HG03159 (cell line): ENCODE measurements at regions not wholly inside any gene's neighbourhood (a gene's known extent, or its start where the extent isn't known, plus 50 kb on each side); places are given as distances from the start of the nearest gene placed in this dataset.
"Not testable (repeated sequence)": the region's sequence is repeated elsewhere in the genome, so short reads cannot be mapped to it uniquely, and the experiment has no call there.

Experiments
- ATAC-seq: cut with Tn5 transposase; IDR thresholded peaks from one replicate; pipeline ENCODE4 v1.9.1; 2021; ENCODE audit warnings: mild to moderate bottlenecking, moderate library complexity; ENCODE audit not compliant: unreplicated experiment

DNA sequence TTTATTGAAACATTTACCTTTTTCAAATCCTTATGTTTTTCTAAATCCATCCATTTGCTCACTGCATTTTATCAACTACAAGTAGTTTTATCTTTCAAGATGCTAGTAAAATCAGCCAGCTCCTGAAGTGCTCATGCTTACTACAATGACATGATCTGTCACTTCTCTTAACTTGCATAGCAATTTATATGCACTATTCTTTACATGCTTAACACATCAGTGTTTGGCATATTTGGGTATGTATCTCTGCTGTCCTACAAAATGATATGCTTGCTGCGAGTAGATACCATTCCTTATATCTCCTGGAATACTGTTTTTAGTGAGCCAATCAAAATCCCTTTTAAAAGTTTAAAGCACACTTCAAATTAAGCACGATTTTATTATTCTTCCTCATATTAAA is 2726.8 kb downstream of the PCDH7 start:
- ATAC-seq: no peak

GRCh38 chr4:33448948-33449347 is 2728.8 kb downstream of the PCDH7 start:
- ATAC-seq: no peak

- ATAC-seq: no peak
These were observed 2733.3 kb downstream of the PCDH7 start for GRCh38 chr4:33453436-33453835.

DNA sequence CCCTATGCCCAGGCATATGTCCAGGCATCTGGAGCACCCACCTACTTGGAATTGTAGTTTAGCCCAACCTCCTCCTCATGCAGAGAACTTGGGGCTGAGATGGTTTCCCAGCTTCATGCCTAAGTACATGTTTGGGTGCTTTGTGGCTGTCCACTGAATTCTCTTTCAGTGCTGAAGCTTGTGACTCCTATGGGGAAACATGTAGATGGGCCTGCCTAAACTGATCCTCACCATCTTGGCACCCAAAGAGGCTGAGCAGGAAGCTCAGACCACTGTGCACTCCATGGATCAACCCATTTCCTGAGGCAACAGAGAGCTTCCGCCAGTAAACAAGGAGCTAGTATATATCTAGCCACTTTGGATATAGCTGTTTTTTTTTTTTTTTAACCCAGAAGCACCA is 2733.7 kb downstream of the PCDH7 start:
- ATAC-seq: no peak

DNA sequence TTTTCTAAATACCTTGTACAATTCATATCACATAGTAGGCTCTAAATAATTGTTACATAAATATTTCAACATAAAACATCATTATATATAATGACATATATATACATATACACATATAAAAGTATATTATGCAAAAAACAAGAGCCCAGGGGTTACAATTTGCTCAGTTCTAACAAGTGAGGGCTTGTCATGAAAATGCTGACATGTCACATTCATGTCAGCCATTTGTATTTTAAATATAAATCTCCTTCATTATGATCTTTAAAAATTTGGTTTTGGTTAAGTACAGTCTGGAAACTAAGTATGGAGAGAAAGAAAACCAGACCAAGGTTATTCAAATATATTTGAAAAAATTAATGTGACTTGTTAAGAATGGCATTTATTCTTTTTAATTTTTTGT is 2745.4 kb downstream of the PCDH7 start:
- ATAC-seq: no peak

DNA sequence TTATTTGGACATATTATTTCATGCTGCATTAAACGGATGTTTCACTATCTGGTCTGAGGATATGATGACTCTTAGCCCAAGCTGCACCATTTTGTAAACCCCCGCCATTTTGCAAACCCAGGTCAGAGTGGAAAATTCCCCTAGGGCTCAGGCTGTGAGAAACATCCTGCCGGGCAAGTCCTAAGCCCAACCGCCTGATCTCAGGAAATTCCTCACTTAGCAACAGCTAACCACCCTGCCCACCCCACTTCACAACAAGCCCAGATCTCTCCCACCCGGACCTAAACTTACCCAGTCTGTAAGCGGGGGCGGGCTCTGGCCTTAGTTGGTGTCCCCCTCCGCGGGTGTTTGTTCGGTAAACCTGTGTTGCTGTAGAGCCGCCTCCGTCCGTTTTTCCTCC is 2747.1 kb downstream of the PCDH7 start:
- ATAC-seq: no peak

- no peak for ATAC-seq
These were observed 2750.6 kb downstream of the PCDH7 start for GRCh38 chr4:33470805-33471204.

- no peak for ATAC-seq
These were observed 2757.5 kb downstream of the PCDH7 start for GRCh38 chr4:33477715-33478114.

DNA sequence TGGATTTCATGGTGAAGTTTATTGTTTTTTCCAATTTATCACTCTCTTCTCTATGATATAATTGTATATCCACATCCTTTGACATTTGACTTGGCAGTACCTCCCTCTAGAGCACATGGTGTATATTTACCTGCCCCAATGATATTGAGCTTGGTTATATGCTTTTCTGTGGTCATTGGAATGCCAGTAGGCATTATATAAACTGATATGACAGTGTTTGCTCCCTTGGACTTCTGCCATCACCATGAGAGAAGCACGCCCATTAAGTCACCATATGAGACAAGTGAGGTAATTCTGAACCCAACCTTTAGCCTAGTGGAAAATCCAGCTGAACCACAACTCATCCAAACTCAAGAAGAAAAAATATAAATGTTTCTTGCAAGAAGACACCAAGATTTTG is 2761.5 kb downstream of the ARAP2 start:
- ATAC-seq: no peak

- no peak for ATAC-seq
These were observed 2759.2 kb downstream of the ARAP2 start for GRCh38 chr4:33485111-33485510.

GRCh38 chr4:33493231-33493630 is 2751.1 kb downstream of the ARAP2 start:
- ATAC-seq: no peak

GRCh38 chr4:33494150-33494549 is 2750.2 kb downstream of the ARAP2 start:
- ATAC-seq: no peak

DNA sequence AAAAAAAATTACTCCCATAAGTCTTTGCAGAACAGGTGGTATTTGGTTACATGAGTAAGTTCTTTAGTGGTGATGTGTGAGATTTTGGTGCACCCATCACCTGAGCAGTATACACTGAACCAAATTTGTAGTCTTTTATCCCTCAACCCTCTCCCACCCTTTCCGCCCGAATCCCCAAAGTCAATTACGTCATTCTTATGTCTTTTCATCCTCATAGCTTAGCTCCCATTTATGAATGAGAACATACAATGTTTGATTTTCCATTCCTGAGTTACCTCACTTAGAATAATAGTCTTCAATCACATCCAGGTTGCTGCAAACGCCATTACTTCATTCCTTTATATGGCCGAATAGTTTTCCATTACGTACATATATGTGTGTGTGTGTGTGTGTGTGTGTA is 2742.7 kb downstream of the ARAP2 start:
- ATAC-seq: not testable (repeated sequence)

GRCh38 chr4:33512397-33512796 is 2731.9 kb downstream of the ARAP2 start:
- peak; percentile 66 for ATAC-seq

GRCh38 chr4:33518856-33519255 is 2725.5 kb downstream of the ARAP2 start:
- ATAC-seq: no peak

GRCh38 chr4:33532821-33533220 is 2711.5 kb downstream of the ARAP2 start:
- no peak for ATAC-seq

- ATAC-seq: no peak
These were observed 2707.4 kb downstream of the ARAP2 start for GRCh38 chr4:33536898-33537297.

- ATAC-seq: no peak
These were observed 2706.8 kb downstream of the ARAP2 start for GRCh38 chr4:33537527-33537926.

- no peak for ATAC-seq
These were observed 2700.3 kb downstream of the ARAP2 start for GRCh38 chr4:33543941-33544450.

DNA sequence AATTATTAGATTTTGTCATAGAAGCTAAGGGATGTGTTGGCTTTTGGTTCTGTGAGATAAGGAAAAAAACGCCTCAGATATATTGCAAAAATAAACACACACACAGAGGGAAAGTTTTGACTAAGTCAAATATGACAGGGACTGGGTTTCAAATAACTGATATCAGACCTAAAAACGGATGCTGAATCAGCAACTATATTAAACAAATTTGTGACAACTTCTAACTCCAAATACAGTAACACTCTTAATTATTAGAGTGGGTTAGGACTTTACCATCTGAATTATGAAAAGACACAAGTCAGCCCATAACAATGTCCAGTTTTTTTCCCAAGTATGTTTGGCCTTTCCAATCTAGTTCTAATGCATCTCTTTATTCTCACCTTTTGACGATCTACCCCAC is 2693.1 kb downstream of the ARAP2 start:
- no peak for ATAC-seq

GRCh38 chr4:33561259-33561658 is 2683.1 kb downstream of the ARAP2 start:
- no peak for ATAC-seq

DNA sequence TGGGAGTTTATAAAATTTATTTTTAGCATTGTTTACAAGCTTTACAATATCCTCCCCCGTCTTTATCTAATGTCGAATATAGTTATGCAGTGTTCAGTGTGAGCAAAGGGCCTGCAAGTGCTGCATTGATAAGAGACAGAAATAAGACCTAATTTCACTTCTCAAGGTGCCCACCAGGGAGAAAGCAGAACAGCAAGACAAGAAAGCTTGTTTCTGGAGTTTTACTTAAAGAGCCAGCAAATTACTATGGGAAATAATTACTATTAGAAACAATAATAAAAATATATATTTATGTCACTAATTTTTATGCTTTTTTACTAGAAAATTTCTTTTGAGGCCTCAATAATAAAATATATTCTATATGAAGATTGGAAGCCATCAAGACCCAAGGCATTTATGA is 2677.7 kb downstream of the ARAP2 start:
- no peak for ATAC-seq

DNA sequence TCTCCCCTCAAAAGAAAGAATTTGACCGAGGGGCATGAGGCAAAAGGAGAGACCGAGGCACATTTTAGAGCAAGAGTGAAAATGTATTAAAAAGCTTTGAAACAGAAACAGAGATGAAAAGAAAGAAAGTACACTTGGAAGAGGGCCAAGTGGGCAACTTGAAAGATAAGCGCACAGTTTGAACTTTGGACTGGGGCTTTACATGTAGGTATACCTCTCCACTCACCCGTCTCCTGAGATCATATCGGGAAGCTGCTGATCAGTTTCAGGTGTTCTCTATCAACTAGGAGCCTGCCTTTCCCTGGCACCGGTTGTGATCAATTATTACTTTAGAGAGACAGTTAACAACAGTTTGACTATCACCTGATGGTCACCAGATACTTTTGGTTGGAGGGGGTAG is 2666.5 kb downstream of the ARAP2 start:
- ATAC-seq: no peak

GRCh38 chr4:33579951-33580350 is 2664.4 kb downstream of the ARAP2 start:
- no peak for ATAC-seq
